NT2/D1 (cell line): ENCODE measurements at regions not wholly inside any gene's neighbourhood (a gene's known extent, or its start where the extent isn't known, plus 50 kb on each side); places are given as distances from the start of the nearest gene placed in this dataset.

ENCODE experiments used
- DNase-seq: peaks from one replicate; pipeline ENCODE4 v3.0.0-alpha.2; 2011; ENCODE audit warnings: low read depth, low spot score
- H3K27me3 ChIP-seq: 2 replicates; pipeline ENCODE4 v1.6.0; 2011; ENCODE audit warnings: mild to moderate bottlenecking; ENCODE audit not compliant: insufficient read length, insufficient read depth
- H3K36me3 ChIP-seq: 2 replicates; pipeline ENCODE4 v1.6.1; 2011; ENCODE audit warnings: mild to moderate bottlenecking, low read length, mixed read lengths; ENCODE audit not compliant: insufficient read depth, insufficient read length
- H3K4me1 ChIP-seq: 2 replicates; pipeline ENCODE4 v1.5.1; 2011; ENCODE audit not compliant: insufficient read depth, insufficient read length
- H3K4me3 ChIP-seq: 2 replicates; pipeline ENCODE4 v1.5.1; 2011; ENCODE audit warnings: low read depth; ENCODE audit not compliant: insufficient read length
- H3K9ac ChIP-seq: 2 replicates; pipeline ENCODE4 v1.6.0; 2011; ENCODE audit warnings: low read depth; ENCODE audit not compliant: insufficient read length
- H3K9me3 ChIP-seq: 2 replicates; pipeline ENCODE4 v1.5.1; 2011; ENCODE audit warnings: mild to moderate bottlenecking, low read length; ENCODE audit not compliant: insufficient read depth
- SUZ12 ChIP-seq: IDR thresholded peaks from 2 replicates; pipeline ENCODE4 v1.6.1; 2011; ENCODE audit not compliant: insufficient read length, insufficient read depth; ENCODE audit errors: extremely low read depth
- YY1 ChIP-seq: IDR thresholded peaks from 2 replicates; pipeline ENCODE4 v1.6.1; 2011; ENCODE audit not compliant: insufficient read length, insufficient read depth
- ZNF274 ChIP-seq: IDR thresholded peaks from 2 replicates; pipeline ENCODE4 v1.6.1; 2011; ENCODE audit warnings: mild to moderate bottlenecking, low read depth, low read length

DNA sequence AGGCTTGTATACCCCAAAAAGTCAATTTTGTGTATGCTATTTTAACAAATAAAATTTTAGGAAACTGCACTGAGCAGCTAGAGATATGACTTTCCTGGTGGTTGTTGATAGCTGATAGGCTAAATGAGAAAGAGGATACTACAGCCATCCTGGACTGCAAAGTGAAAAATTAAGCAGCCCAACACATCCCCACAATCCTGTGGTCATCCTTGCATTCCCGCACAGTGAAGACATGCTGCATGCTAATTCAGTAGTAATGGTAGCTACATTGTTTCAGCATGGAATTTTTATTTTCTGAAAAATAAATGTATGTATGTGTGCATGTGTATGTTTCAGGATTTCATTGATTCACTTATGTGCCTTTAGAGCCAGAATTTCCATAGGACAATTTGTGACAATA lies 124.2 kb upstream of the CCDC68 start:
- no peak for DNase-seq
- Histone ChIP-seq H3K9me3 (no peaks in the 10 kb centered on the region), H3K4me1 (no peaks in the 10 kb centered on the region), H3K9ac (no peak overlapping the region), H3K4me3 (no peak overlapping the region), H3K36me3 (no peaks in the 10 kb centered on the region), H3K27me3 (no peaks in the 10 kb centered on the region)
- TF ChIP-seq ZNF274 = no peak
- TF ChIP-seq SUZ12 = no peak
- no peak for TF ChIP-seq YY1

DNA sequence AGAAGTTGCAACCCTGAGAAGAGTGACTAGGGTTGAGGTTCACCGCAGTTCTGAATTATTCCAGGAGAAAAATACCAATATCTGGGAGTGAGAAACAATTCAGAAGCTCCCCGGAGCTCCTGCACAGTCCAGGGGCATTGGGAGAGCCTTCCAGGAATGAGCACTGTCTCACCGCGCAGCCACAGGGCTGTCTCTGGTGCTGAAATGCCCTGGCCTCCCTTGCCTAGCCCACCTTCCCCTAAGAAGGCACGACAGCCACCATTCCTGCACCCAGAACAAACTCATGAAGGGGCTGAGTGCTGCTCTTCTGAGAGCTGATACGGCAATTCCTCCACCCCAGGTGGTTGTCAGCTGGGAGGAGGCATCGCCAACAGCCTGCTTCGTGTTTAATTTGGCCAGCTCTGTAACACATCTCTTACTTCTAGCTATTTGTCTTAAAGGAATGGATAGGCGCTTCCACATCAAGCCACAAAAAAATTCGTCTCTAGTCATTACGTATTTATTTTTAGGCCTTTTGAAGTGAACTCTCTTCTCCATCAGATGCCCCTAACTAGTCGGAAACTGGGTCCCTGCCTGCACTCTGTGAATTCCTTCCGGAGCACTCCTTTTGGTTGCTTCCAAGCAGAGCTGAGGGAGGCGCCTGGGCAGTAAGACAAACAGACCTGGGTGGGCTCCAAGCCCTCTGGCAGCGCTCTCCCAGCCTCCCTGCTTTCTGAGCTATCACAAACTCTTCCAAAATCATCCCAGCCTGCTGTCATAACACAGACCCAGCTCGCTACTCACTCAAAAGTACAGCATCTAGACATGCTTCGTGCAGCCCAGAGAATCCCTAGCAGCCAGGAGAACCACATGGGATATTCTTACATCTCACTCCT lies 120.5 kb upstream of the CCDC68 start:
- Histone ChIP-seq H3K36me3 (no peaks in the 10 kb centered on the region), H3K9ac (no peak overlapping the region), H3K9me3 (no peaks in the 10 kb centered on the region), H3K4me3 (no peak overlapping the region), H3K4me1 (no peaks in the 10 kb centered on the region), H3K27me3 (no peaks in the 10 kb centered on the region)
- TF ChIP-seq SUZ12 = no peak
- TF ChIP-seq ZNF274 = no peak
- no peak for TF ChIP-seq YY1
- DNase-seq = no peak

- no peaks in the 10 kb centered on the region for H3K4me1 ChIP-seq
- no peak for TF ChIP-seq SUZ12
- TF ChIP-seq ZNF274 = no peak
- no peak for TF ChIP-seq YY1
- H3K36me3 ChIP-seq = no peaks in the 10 kb centered on the region
- no peaks in the 10 kb centered on the region for H3K27me3 ChIP-seq
- H3K4me3 ChIP-seq = no peak overlapping the region
- DNase-seq = no peak
- H3K9me3 ChIP-seq = no peaks in the 10 kb centered on the region
- no peak overlapping the region for H3K9ac ChIP-seq
Observed at GRCh38 chr18:55079067-55079466, 119.8 kb upstream of the CCDC68 start.

GRCh38 chr18:55078303-55078932 lies 119.2 kb upstream of the CCDC68 start:
- H3K9me3 ChIP-seq = no peaks in the 10 kb centered on the region
- no peak for DNase-seq
- TF ChIP-seq ZNF274 (no peak), YY1 (no peak), SUZ12 (no peak)
- H3K4me3 ChIP-seq = no peak overlapping the region
- H3K4me1 ChIP-seq = no peaks in the 10 kb centered on the region
- no peaks in the 10 kb centered on the region for H3K36me3 ChIP-seq
- H3K9ac ChIP-seq = no peak overlapping the region
- no peaks in the 10 kb centered on the region for H3K27me3 ChIP-seq

DNA sequence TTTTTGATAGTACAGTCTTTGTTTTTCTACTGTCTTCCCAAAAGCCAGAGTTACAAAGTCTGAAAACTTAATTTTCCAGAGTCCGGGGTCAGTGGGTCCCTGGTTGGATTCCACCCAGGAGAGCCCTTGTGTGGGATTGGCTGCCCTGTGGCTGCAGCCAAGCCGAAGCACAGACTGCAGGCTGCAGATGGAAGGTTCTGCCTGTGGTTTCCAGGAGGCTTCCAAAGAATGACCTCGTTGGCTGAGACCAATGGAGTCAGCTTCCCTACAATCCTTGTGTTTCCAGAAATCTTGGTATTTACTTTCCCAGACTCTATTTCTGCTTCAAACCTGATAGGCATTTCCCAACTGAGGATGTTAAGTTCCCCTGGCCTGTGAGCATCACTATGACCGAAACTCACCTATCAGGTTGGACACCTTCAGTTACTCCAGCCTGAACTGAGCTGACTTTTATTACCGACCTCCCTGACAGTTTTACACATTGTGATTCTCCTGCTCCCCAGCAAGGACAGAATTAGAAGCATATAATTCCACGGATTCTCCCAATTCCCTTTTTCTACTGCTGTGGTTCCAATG lies 117.5 kb upstream of the CCDC68 start:
- Histone ChIP-seq H3K9me3 (no peaks in the 10 kb centered on the region), H3K9ac (no peak overlapping the region), H3K4me3 (no peak overlapping the region), H3K4me1 (no peaks in the 10 kb centered on the region), H3K27me3 (no peaks in the 10 kb centered on the region), H3K36me3 (no peaks in the 10 kb centered on the region)
- no peak for DNase-seq
- TF ChIP-seq SUZ12 (no peak), YY1 (no peak), ZNF274 (no peak)

DNA sequence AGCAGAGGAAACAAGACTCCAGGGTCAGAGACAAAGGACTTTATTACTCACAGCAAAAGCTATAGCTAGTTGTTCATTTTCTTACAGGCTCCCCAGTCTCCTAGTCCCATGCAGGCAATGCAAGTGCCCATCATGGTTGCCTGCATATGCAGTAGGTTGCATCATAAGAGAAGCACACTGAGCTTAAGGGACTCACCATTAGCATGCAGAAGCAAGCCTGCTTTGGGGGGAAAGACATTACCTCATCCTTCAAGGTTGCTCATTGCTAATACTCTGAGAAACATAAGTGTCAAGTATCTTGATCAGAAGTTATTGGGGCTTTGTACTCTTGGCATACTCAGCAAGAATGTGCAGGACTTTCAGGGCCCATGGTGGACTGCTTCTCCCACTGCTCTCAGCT lies 114.6 kb upstream of the CCDC68 start:
- H3K4me3 ChIP-seq = no peak overlapping the region
- no peaks in the 10 kb centered on the region for H3K9me3 ChIP-seq
- no peak overlapping the region for H3K9ac ChIP-seq
- no peaks in the 10 kb centered on the region for H3K36me3 ChIP-seq
- no peak for TF ChIP-seq SUZ12
- TF ChIP-seq ZNF274 = no peak
- no peak for TF ChIP-seq YY1
- H3K27me3 ChIP-seq = no peaks in the 10 kb centered on the region
- DNase-seq = no peak
- no peaks in the 10 kb centered on the region for H3K4me1 ChIP-seq

DNA sequence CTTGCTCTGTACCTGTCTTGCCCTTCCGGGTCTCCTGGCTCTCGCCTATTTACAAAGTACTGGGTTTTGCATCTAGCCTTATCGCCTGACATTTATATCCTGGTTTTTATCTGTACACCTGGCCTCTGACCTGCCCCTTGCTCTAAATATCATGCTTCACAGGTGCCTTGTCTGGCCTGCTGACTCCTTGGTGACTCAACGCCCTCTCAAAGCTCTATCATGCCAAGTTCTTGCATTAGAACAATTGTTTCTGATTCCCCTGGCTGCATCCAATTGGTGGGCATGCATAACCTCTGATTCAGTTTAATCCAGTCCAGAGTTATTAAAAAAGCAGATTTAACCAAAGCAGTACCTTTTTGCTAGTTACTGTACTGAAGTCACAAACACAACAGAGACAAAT lies 113.9 kb upstream of the CCDC68 start:
- no peaks in the 10 kb centered on the region for H3K9me3 ChIP-seq
- DNase-seq = no peak
- H3K36me3 ChIP-seq = no peaks in the 10 kb centered on the region
- H3K9ac ChIP-seq = no peak overlapping the region
- H3K27me3 ChIP-seq = no peaks in the 10 kb centered on the region
- no peaks in the 10 kb centered on the region for H3K4me1 ChIP-seq
- no peak overlapping the region for H3K4me3 ChIP-seq
- TF ChIP-seq YY1 = no peak
- no peak for TF ChIP-seq ZNF274
- no peak for TF ChIP-seq SUZ12
